Fibroblast of the conjunctiva (primary cell): ENCODE measurements at regions not wholly inside any gene's neighbourhood (a gene's known extent, or its start where the extent isn't known, plus 50 kb on each side); places are given as distances from the start of the nearest gene placed in this dataset.
"Not testable (repeated sequence)": the region's sequence is repeated elsewhere in the genome, so short reads cannot be mapped to it uniquely, and the experiment has no call there.

Experiments used
- DNase-seq: peaks from one replicate; pipeline ENCODE4 v3.0.0-alpha.2; 2010; ENCODE audit warnings: low read depth

GRCh38 chr7:106562711-106563366 is 98.1 kb downstream of the CCDC71L start:
- DNase-seq: no peak

- no peak for DNase-seq
Observed at GRCh38 chr7:106561666-106562411, 99.1 kb downstream of the CCDC71L start.

GRCh38 chr7:106561151-106561550 is 99.8 kb downstream of the CCDC71L start:
- DNase-seq: no peak

- DNase-seq: no peak
Observed at GRCh38 chr7:106560482-106560881, 100.5 kb downstream of the CCDC71L start.

- not testable (repeated sequence) for DNase-seq
Observed at GRCh38 chr7:106556244-106556643, 104.7 kb downstream of the CCDC71L start.

GRCh38 chr7:106554623-106555022 is 106.3 kb downstream of the CCDC71L start:
- DNase-seq: not testable (repeated sequence)

GRCh38 chr7:106553446-106553836 is 107.5 kb downstream of the CCDC71L start:
- DNase-seq: no peak

GRCh38 chr7:106552645-106553445 is 108.1 kb downstream of the CCDC71L start:
- DNase-seq: no peak

- no peak for DNase-seq
Observed at GRCh38 chr7:106551936-106552335, 109.0 kb downstream of the CCDC71L start.

GRCh38 chr7:106548491-106548890 is 112.5 kb downstream of the CCDC71L start:
- DNase-seq: no peak

GRCh38 chr7:106545275-106545674 is 115.7 kb downstream of the CCDC71L start:
- DNase-seq: no peak

- no peak for DNase-seq
Observed at GRCh38 chr7:106543221-106543757, 117.7 kb downstream of the CCDC71L start.

GRCh38 chr7:106542550-106543220 is 118.3 kb downstream of the CCDC71L start:
- DNase-seq: peak; percentile 91

GRCh38 chr7:106538638-106539037 is 122.3 kb downstream of the CCDC71L start:
- DNase-seq: no peak

- DNase-seq: no peak
Observed at GRCh38 chr7:106537119-106537518, 123.8 kb downstream of the CCDC71L start.

- no peak for DNase-seq
Observed at GRCh38 chr7:106536079-106536478, 124.9 kb downstream of the CCDC71L start.

- DNase-seq: no peak
Observed at GRCh38 chr7:106535234-106535932, 125.6 kb downstream of the CCDC71L start.

- no peak for DNase-seq
Observed at GRCh38 chr7:106534271-106534846, 126.6 kb downstream of the CCDC71L start.

- not testable (repeated sequence) for DNase-seq
Observed at GRCh38 chr7:106530183-106530582, 130.8 kb downstream of the CCDC71L start.

GRCh38 chr7:106526617-106527016 is 134.3 kb downstream of the CCDC71L start:
- DNase-seq: not testable (repeated sequence)

GRCh38 chr7:106524690-106525059 is 136.3 kb downstream of the CCDC71L start:
- no peak for DNase-seq
